Rectal smooth muscle tissue (tissue), 1 donor: ENCODE measurements at regions not wholly inside any gene's neighbourhood (a gene's known extent, or its start where the extent isn't known, plus 50 kb on each side); places are given as distances from the start of the nearest gene placed in this dataset.
A peak's percentile ranks its signal among the peaks of the same experiment; 100 is the strongest.

ENCODE experiments used
- H3K27ac ChIP-seq: one replicate; pipeline ENCODE4 v1.7.0; 2013; ENCODE audit warnings: low read depth, low read length, inconsistent platforms
- H3K27me3 ChIP-seq: one replicate; pipeline ENCODE4 v1.7.0; 2013; ENCODE audit warnings: low read length; ENCODE audit not compliant: control insufficient read depth, insufficient read depth
- H3K36me3 ChIP-seq: one replicate; pipeline ENCODE4 v1.7.0; 2013; ENCODE audit warnings: low read length; ENCODE audit not compliant: control insufficient read depth, insufficient read depth
- H3K4me1 ChIP-seq: one replicate; pipeline ENCODE4 v1.7.0; 2013; ENCODE audit warnings: low read length; ENCODE audit not compliant: control insufficient read depth, insufficient read depth
- H3K4me3 ChIP-seq: one replicate; pipeline ENCODE4 v1.7.0; 2013; ENCODE audit warnings: low read length
- H3K9ac ChIP-seq: one replicate; pipeline ENCODE4 v1.7.0; 2013; ENCODE audit warnings: low read length

DNA sequence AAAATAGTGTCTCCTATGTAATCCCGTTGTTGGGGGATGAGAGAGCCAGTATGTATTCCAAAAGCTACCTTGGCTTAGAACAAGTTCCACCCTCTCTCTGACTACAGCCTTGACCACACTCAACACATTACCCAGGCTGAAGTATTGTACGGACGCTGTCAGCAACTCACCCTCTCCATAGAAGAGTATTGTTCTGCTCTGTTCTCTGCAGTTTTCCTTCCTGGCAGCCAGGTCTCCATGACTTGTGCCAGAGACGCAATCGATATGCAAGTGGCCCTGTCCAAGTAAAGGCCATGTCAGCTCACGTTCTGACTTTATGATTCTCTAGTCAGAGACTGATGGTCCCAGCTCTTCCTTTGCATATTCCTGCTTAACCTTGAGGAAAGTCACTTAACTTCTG is 164.1 kb upstream of the SLCO3A1 start:
- Histone ChIP-seq H3K27me3 (no peaks in the 10 kb centered on the region), H3K4me1 (no peaks in the 10 kb centered on the region), H3K9ac (no peak overlapping the region), H3K4me3 (no peak overlapping the region), H3K27ac (no peak overlapping the region), H3K36me3 (no peaks in the 10 kb centered on the region)

GRCh38 chr15:91692596-91692995 is 160.9 kb upstream of the SLCO3A1 start:
- Histone ChIP-seq H3K9ac (no peak overlapping the region), H3K27ac (no peak overlapping the region), H3K27me3 (no peaks in the 10 kb centered on the region), H3K4me1 (no peaks in the 10 kb centered on the region), H3K4me3 (no peak overlapping the region), H3K36me3 (no peaks in the 10 kb centered on the region)

DNA sequence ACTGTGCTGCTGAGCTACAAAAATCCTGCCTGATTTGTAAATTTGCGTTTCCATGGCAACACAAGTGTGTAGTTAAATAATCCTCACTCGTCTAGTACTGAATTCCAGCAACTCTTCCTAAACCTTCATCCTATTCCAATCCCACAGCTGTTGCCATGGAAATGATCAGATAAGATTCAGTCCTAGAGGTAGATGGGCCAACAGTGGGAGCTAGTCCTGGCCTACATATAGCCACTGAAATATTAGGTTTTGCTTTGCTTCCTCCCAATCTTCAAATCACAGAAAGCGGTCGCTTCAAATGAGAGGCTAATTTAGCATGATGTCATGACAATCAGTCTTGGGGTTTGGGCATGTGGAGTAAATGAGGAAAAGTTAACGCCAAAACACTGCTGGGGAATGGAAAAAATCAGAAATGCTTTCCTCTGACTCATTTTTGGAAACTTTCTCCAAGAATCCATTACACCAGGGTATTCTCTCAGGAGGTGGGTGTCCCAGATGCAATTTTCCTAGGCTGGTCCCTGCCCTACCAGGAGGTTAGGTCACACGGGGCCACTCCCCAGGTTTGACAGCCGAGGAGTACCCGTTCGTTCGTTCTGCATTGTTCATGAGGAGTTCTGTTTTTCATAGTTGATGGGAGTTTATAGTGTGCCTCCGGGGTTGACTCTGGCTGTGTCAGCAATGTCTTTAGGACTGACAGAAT is 159.2 kb upstream of the SLCO3A1 start:
- Histone ChIP-seq H3K27ac (peak overlapping the region; percentile 65), H3K36me3 (no peaks in the 10 kb centered on the region), H3K27me3 (no peaks in the 10 kb centered on the region), H3K4me3 (peak overlapping the region; percentile 44), H3K9ac (no peak overlapping the region), H3K4me1 (no peaks in the 10 kb centered on the region)

- Histone ChIP-seq H3K27ac (peak overlapping the region; percentile 65), H3K4me3 (peak overlapping the region; percentile 44), H3K4me1 (no peaks in the 10 kb centered on the region), H3K27me3 (no peaks in the 10 kb centered on the region), H3K9ac (no peak overlapping the region), H3K36me3 (no peaks in the 10 kb centered on the region)
Observed at GRCh38 chr15:91694831-91695210, 158.7 kb upstream of the SLCO3A1 start.

- Histone ChIP-seq H3K36me3 (no peaks in the 10 kb centered on the region), H3K9ac (no peak overlapping the region), H3K4me1 (no peaks in the 10 kb centered on the region), H3K27ac (no peak overlapping the region), H3K27me3 (no peaks in the 10 kb centered on the region), H3K4me3 (no peak overlapping the region)
Observed at GRCh38 chr15:91695799-91696198, 157.7 kb upstream of the SLCO3A1 start.

- no peaks in the 10 kb centered on the region for H3K4me1 ChIP-seq
- H3K4me3 ChIP-seq: no peak overlapping the region
- H3K9ac ChIP-seq: no peak overlapping the region
- H3K27me3 ChIP-seq: no peaks in the 10 kb centered on the region
- no peak overlapping the region for H3K27ac ChIP-seq
- no peaks in the 10 kb centered on the region for H3K36me3 ChIP-seq
Observed at GRCh38 chr15:91696981-91697380, 156.5 kb upstream of the SLCO3A1 start.

DNA sequence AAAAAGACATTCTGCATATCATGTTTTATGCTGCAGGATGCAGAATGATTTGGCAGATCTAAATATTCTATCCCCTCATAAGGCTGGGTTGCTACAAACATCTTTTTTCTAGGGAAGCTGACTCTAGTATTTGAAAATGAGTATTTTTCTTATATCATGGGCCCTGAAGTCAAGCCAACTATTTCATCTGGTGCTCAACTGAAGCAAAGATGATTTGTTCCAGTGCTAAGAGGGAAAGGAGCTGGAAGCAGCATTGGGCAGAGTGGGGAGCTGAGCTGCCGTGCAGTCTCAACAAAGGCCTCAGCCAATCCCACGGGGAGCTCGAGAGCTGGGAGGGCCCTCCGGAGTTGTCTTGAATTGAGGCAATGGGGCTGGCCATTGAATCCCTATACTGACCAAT is 155.3 kb upstream of the SLCO3A1 start:
- Histone ChIP-seq H3K27me3 (no peaks in the 10 kb centered on the region), H3K4me3 (no peak overlapping the region), H3K9ac (no peak overlapping the region), H3K4me1 (no peaks in the 10 kb centered on the region), H3K27ac (no peak overlapping the region), H3K36me3 (no peaks in the 10 kb centered on the region)

- H3K4me1 ChIP-seq: no peaks in the 10 kb centered on the region
- H3K9ac ChIP-seq: no peak overlapping the region
- no peak overlapping the region for H3K4me3 ChIP-seq
- H3K36me3 ChIP-seq: no peaks in the 10 kb centered on the region
- H3K27me3 ChIP-seq: no peaks in the 10 kb centered on the region
- no peak overlapping the region for H3K27ac ChIP-seq
Observed at GRCh38 chr15:91699741-91700140, 153.8 kb upstream of the SLCO3A1 start.

GRCh38 chr15:91703274-91703673 is 150.2 kb upstream of the SLCO3A1 start:
- H3K4me3 ChIP-seq: no peak overlapping the region
- H3K36me3 ChIP-seq: no peaks in the 10 kb centered on the region
- H3K27me3 ChIP-seq: no peaks in the 10 kb centered on the region
- no peak overlapping the region for H3K9ac ChIP-seq
- no peak overlapping the region for H3K27ac ChIP-seq
- H3K4me1 ChIP-seq: no peaks in the 10 kb centered on the region

- no peaks in the 10 kb centered on the region for H3K4me1 ChIP-seq
- no peak overlapping the region for H3K27ac ChIP-seq
- no peaks in the 10 kb centered on the region for H3K36me3 ChIP-seq
- H3K4me3 ChIP-seq: no peak overlapping the region
- H3K27me3 ChIP-seq: no peaks in the 10 kb centered on the region
- H3K9ac ChIP-seq: no peak overlapping the region
Observed at GRCh38 chr15:91704343-91704742, 149.2 kb upstream of the SLCO3A1 start.

DNA sequence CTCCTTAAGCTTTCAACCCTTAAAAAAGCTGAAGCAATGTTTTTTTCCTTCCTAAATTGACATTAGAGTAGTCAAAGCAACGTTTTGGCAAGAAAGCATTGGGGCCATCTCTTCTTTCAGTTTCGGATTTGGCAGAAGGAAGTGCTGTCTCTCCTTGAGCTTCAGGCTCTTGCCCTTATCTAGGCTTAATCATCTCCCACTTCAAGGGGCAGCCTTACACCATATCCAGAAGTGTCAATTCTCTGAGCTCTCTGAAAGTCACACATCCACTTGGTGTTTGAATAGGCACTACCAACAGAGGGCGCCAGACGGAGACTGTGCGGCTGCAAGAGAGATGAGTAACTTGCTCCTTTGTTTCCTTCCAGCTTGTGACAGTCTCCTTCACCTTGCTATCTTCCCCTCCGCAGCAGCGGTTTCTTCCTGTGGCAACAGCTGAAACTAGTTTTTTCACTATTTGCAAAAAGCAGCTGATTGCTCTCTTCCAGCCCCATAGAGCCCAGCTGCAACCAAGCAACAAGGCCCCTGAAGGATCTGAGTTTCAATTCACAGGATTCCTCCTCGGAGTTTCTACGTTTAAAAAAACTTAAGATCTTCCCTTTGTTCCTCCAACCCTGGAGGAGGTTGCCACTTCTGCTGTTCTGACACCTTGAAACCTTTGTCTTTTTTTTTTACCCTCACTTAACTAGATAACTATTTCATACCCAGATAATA is 147.0 kb upstream of the SLCO3A1 start:
- H3K36me3 ChIP-seq: no peaks in the 10 kb centered on the region
- no peaks in the 10 kb centered on the region for H3K27me3 ChIP-seq
- H3K27ac ChIP-seq: peak overlapping the region; percentile 17
- H3K9ac ChIP-seq: no peak overlapping the region
- H3K4me3 ChIP-seq: no peak overlapping the region
- H3K4me1 ChIP-seq: no peaks in the 10 kb centered on the region

- no peaks in the 10 kb centered on the region for H3K4me1 ChIP-seq
- H3K9ac ChIP-seq: no peak overlapping the region
- no peaks in the 10 kb centered on the region for H3K36me3 ChIP-seq
- no peak overlapping the region for H3K4me3 ChIP-seq
- H3K27ac ChIP-seq: no peak overlapping the region
- no peaks in the 10 kb centered on the region for H3K27me3 ChIP-seq
Observed at GRCh38 chr15:91710080-91710698, 143.3 kb upstream of the SLCO3A1 start.
